Colon (tissue), 2 donors: ENCODE measurements at regions not wholly inside any gene's neighbourhood (a gene's known extent, or its start where the extent isn't known, plus 50 kb on each side); places are given as distances from the start of the nearest gene placed in this dataset.
"Not testable (repeated sequence)": the region's sequence is repeated elsewhere in the genome, so short reads cannot be mapped to it uniquely, and the experiment has no call there.

Experiments used
- FAIRE-seq: peaks from 2 replicates; lab custom pipeline; 2012; peaks lifted over from hg19 to GRCh38; lab: Jason Lieb, UNC
- donor health status: control.
- donor health status: control.

GRCh38 chr2:121818546-121818945, 63.1 kb downstream of the TSN start:
- no peak for FAIRE-seq

DNA sequence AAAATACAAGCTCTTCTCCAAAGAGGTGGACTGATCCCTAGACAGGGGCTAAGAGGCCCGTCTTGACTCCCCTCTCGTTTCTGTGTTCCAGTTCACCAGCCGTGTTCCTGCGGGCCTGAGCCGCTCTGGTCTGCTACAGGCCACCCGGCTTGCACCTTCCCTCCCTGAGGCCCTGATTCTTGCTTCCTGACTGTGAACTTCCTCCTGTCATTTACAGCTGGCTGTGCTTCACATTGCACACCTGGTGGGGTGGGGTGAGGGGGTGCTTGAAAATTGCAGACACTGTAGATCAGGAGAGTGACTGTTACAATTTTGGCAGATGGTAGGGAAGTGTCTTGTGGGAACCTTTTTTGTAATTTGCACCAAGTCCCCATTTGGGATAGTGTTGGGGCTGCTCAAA, 64.4 kb downstream of the TSN start:
- FAIRE-seq, result no peak

GRCh38 chr2:121821476-121822158, 66.2 kb downstream of the TSN start:
- FAIRE-seq, result no peak

GRCh38 chr2:121824264-121824663, 68.8 kb downstream of the TSN start:
- no peak for FAIRE-seq

- no peak for FAIRE-seq
These were observed 69.8 kb downstream of the TSN start for GRCh38 chr2:121825003-121825950.

DNA sequence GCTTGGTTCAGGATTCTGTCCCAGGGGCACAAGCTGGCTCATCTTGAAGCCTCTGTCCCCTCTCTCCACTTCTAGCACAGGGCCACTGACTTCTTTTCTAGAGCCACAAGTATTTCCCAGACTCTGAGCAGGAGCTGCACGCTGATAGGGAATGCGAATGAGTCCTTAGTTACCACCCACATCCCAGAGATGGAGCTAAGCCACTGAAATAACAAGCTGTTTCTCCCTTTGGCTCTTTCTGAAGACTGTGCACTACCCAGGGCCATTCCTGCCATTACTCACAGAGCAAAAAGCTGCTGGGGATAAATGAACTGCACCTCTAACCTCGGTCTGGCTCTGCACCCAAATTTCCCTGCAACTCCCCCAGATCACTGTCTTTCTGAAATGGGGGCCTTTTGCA, 70.6 kb downstream of the TSN start:
- no peak for FAIRE-seq

GRCh38 chr2:121828281-121828731, 72.9 kb downstream of the TSN start:
- no peak for FAIRE-seq

DNA sequence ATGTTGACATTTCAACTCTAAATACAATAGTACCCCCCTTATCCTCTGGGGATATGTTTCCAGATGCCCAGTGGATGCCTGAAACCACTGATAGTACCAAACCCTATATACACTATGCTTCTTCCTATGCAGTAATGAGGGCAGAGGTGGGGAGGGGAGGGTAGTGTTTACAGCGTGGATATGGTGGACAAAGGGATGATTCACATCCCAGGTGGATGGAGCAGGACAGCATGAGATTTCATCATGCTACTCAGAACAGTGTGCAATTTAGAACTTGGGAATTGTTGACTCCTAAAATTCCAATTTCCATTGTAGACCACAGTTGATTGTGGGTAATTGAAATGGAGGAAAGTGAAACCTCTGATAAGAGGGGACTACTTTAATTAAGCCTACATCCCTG, 75.4 kb downstream of the TSN start:
- no peak for FAIRE-seq

DNA sequence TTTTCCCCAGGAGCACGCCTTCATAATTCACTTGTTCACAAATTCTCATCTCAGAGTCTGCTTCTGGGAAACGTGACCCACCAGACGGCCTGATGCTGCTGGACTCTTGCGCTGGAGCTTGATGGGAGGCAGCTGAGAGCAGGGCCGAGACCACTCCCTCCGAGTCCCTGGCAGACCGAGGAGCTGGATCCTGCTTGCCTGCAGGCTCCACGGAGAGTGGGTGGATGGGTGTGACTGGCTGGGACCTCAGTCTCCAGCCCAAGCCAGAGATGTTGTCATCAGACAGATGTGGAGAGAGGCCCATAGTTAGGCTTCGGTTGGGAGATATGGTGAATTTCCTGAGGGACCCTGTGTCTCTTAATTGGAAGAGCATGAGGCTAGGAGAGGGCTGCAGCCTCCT, 76.4 kb downstream of the TSN start:
- no peak for FAIRE-seq

DNA sequence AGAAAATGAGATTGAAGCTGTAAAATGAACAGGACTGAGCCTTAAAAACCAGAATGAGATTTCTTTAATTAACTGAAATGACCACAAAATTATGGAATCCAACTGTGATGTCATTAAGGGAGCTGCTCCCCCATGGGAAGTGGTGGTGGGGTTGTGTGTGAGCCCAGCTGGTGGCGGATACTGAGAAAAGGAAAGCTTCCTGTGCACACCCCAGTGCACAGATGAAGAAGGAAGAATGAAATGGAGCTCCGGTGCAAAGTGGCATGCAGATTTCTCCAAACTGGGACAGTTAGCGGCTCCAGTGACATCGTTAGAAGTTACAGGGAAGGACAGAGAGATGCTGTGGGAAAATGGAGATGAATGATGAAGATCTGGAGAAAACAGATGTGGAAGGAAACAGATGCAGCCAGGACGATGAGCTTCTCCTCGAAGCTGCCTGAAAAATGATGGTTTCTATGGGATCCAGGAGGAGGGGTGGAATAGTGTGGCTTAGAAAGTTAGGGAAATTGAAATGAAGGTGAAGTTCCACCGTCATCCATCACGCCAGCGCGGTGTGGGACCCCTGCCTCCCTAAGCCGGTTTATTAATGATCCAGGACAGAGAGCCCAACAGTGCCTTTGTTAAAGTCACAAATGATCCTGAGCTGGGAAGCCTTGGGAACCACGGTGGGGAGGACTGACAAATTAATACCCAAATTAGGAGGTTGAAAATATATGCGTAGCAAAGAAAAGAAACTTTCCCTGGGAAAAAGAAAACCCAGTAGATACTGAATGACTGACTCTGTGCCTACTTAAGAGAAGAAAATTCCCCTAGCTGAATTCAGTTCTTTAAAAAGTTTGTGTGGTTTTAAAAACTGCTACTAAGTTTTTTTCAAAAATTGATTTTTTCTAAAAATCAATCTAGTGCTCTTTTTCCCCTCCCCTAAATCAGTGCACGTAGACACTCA, 77.2 kb downstream of the TSN start:
- no peak for FAIRE-seq

DNA sequence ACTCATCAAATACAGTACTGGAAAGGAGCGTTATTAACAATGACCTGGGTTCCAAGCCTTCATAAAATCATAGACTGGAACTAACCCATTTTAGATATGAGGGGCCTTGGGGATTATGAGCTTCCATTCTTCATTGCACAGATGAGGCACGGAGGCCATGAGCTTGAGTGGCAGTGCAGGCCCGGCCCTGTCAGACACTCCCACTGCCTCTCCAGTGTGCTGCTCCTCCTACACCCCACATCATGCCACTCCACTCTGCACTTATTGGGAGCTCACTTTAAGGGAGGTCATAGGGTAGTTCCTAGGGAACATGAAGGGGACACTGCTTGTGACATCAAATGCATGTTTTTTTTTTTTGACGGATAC, 77.9 kb downstream of the TSN start:
- no peak for FAIRE-seq

DNA sequence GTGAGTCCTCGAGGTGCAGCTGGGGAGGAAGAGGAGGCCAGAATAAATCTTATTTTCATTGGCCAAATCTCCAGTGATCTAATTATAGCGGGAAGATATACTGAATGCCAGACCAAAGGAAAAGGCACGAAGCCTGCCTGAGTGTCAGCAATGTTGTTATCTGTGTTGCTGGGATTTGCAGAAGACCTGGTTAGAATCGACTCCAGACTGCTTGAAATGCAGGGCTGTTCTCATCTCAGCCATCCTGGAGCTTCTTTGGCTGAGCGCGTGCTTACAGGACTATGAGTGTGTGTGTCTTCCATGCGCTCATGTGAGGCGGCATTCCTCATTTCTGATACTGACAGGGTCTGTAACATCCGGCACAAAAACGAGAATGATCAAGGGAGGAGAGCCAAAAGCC, 81.2 kb downstream of the TSN start:
- FAIRE-seq, result no peak

- FAIRE-seq, result no peak
These were observed 82.1 kb downstream of the TSN start for GRCh38 chr2:121837591-121837990.

DNA sequence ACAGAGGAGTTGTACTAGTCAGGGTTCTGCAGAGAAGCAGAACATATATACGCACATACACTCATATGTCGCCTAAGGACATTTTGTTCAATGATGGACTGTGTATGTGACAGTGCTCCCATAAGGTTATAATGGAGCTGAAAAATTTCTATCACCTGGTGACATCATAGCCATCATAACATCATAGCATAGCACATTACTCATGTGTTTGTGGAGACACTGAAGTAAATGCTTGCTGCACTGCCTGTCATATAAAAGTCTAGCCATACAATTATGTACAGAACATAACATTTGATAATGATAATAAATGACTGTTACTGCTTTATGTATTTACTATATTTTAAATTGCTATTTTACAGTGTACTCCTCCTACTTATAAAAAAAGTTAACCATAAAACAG, 83.1 kb downstream of the TSN start:
- peak; percentile 93 for FAIRE-seq

- FAIRE-seq, result no peak
These were observed 84.1 kb downstream of the TSN start for GRCh38 chr2:121839584-121839983.

- FAIRE-seq, result no peak
These were observed 93.8 kb downstream of the TSN start for GRCh38 chr2:121849236-121849635.

DNA sequence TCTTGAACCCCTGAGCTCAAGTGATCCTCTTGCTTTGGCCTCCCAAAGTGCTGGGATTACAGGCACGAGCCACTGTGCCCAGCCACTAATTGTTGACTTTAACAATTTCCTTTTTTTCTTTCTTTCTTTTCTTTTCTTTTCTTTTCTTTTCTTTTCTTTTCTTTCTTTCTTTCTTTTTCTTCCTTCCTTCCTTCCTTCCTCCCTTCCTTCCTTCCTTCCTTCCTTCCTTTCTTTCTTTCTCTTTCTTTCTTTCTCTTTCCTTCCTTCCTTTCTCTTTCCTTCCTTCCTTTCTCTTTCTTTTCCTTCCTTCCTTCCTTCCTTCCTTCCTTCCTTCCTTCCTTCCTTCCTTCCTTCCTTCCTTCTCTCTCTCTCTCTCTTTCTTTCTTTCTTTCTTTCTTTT, 97.7 kb downstream of the TSN start:
- FAIRE-seq, result not testable (repeated sequence)

- no peak for FAIRE-seq
These were observed 100.1 kb downstream of the TSN start for GRCh38 chr2:121855510-121855909.

DNA sequence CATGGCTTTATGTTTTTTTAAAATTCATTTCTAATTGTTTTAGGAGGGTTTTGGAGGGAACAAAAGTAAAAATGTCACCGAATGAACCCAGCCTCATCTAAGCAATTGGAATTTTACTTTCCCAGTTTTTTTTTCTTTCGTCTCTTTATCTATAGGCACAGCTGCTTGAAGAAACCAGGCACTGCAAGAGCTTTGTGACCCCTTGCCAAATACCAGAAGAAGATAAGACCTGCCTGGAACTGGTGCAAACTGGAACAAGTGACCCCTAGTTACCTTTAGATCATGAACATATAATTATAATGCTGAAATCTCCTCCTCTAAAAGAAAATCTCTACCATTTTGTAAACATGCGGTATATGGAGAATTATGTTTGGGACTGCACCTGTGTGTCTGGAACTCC, 100.9 kb downstream of the TSN start:
- no peak for FAIRE-seq

DNA sequence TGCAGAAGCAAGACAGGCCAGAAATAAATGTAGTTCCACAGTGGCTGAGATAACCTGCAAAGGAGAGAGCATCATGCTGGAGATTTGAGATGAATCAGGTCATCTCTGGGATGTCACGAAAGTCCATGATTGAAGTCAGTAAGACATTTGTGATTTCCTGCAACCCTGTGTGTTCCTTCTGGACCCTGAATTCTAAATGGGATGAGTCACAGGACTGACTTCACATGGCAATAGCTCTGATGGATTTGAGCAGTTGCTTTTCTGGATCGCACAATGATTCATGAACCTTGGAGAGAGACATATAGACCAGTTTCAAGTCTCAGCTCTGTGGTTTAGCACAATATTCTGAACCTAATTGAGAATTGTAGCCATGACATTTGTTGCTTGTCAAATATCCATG, 102.9 kb downstream of the TSN start:
- FAIRE-seq, result no peak

DNA sequence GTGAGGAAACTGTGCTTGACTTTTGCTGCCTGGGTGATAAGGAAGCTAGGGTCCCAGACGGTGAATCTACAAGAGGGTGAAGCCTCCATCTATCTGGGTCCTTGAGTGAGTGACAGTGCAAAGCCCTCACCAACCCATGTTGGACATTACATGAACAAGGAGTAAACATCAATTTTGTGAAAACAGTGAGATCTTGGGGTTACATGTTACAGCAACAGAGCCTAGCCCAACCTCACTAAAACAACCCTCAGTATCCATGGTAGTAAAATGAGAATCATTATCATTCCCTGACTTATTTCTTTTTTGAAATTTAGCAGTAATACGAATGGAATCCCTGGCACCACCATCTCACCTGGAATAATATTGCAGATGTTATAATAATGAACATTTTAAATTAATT, 103.4 kb downstream of the TSN start:
- no peak for FAIRE-seq

GRCh38 chr2:121860033-121860757, 104.7 kb downstream of the TSN start:
- FAIRE-seq, result no peak
